ENCODE measurements at regions not wholly inside any gene's neighbourhood (a gene's known extent, or its start where the extent isn't known, plus 50 kb on each side); places are given as distances from the start of the nearest gene placed in this dataset.

DNA sequence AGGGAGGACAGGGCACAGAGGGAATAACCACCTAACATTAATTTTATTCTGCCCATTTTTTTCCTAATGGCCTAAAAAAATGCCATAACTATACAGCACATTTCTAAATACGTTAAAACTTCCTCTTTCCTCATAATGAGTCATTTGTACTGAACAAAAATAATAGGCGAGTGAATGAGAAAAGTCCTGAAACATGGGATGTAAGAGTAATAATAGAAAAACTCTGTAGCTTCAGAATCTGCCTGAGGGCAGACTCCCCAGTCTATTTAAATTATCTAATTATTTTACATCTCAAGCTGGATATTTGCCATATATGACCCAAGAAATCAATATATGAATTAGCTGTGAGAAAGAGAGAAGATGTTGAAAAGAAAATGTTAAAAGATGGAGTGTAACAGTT lies 285.1 kb downstream of the TMX3 start:
- TF ChIP-seq, protein P1, sequence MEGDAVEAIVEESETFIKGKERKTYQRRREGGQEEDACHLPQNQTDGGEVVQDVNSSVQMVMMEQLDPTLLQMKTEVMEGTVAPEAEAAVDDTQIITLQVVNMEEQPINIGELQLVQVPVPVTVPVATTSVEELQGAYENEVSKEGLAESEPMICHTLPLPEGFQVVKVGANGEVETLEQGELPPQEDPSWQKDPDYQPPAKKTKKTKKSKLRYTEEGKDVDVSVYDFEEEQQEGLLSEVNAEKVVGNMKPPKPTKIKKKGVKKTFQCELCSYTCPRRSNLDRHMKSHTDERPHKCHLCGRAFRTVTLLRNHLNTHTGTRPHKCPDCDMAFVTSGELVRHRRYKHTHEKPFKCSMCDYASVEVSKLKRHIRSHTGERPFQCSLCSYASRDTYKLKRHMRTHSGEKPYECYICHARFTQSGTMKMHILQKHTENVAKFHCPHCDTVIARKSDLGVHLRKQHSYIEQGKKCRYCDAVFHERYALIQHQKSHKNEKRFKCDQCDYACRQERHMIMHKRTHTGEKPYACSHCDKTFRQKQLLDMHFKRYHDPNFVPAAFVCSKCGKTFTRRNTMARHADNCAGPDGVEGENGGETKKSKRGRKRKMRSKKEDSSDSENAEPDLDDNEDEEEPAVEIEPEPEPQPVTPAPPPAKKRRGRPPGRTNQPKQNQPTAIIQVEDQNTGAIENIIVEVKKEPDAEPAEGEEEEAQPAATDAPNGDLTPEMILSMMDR (IDR thresholded peaks at IDR 0.05; ENCODE audit: low read depth, low read length), result no peak
- DNase-seq, result no peak
- H3K4me3 ChIP-seq (ENCODE audit: low read depth, low read length), result no peak overlapping the region
- no peaks in the 10 kb centered on the region for H3K4me1 ChIP-seq
- H3K36me3 ChIP-seq, result no peaks in the 10 kb centered on the region
- no peaks in the 10 kb centered on the region for H3K27me3 ChIP-seq
- no peaks in the 10 kb centered on the region for H3K9me3 ChIP-seq

DNA sequence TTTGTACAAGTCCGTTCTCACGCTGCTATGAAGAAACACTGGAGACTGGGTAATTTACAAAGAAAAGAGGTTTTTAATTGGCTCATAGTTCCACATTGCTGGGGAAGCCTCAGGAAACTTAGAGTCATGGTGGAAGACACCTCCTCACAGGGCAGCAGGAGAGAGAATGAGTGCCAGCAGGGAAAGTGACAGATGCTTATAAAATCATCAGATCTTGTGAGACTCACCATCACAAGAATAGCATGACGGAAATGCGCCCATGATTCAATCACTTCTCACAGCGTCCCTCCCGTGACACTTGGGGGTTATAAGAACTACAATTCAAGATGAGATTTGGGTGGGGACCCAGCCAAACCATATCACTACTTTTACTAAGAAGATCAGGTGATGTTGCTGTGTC lies 285.8 kb downstream of the TMX3 start:
- TF ChIP-seq, protein P1 (IDR thresholded peaks at IDR 0.05; ENCODE audit: low read depth, low read length), result no peak
- H3K36me3 ChIP-seq, result no peaks in the 10 kb centered on the region
- no peak for DNase-seq

DNA sequence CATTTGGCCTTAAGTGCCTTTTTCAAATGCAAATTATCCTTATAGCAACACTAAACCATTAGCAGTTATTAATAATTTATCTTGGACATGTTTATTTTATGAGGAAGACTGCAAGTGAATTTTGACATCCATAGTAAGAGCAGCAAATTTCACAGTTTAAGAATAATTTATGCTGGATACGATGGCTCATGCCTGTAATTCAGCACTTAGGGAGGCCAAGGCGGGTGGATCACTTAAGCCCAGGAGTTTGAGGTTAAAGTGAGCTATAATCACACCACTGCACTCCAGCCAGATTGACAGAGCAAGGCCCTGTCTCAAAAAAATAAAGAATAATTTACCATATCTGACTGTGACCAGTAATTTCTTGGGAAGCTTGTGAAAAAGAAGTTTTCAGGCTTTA lies 286.2 kb downstream of the TMX3 start:
- no peaks in the 10 kb centered on the region for H3K27me3 ChIP-seq
- DNase-seq, result no peak
- no peak overlapping the region for H3K4me3 ChIP-seq (ENCODE audit: low read depth, low read length)
- H3K4me1 ChIP-seq, result no peaks in the 10 kb centered on the region
- TF ChIP-seq, protein P1 (IDR thresholded peaks at IDR 0.05; ENCODE audit: low read depth, low read length), result no peak
- H3K36me3 ChIP-seq, result no peaks in the 10 kb centered on the region
- no peaks in the 10 kb centered on the region for H3K9me3 ChIP-seq

More for the DNA sequence above, 285.8 kb downstream of the TMX3 start:
- H3K4me3 ChIP-seq (ENCODE audit: low read depth, low read length), result no peak overlapping the region
- H3K27me3 ChIP-seq, result no peaks in the 10 kb centered on the region
- no peaks in the 10 kb centered on the region for H3K4me1 ChIP-seq
- no peaks in the 10 kb centered on the region for H3K9me3 ChIP-seq

DNA sequence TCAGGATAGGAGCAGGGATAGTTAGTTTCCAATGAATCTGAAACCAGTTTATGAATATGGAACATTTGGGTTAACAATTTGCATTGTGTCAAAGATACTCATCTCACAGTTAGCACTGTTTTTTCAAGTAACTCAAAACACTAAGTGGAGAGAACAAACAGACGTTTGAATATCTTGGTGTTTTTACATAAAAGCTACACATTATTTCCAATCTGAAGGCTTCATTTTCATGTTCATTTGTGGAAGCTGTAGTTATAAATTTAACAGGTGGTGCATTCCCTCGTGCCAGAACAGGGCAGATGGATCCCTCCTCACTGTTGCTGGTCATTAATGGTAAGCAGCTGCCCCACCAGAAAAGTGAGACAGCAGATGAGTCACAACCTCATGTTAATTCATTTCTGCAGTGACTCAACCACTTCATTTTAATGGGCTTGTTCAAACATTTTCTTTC lies 286.9 kb downstream of the TMX3 start:
- Histone ChIP-seq H3K9me3 (no peaks in the 10 kb centered on the region), H3K4me3 (ENCODE audit: low read depth, low read length) (no peak overlapping the region), H3K4me1 (no peaks in the 10 kb centered on the region), H3K27me3 (no peaks in the 10 kb centered on the region), H3K36me3 (no peaks in the 10 kb centered on the region)
- peak; percentile 8 for DNase-seq
- TF ChIP-seq, protein P1 (IDR thresholded peaks at IDR 0.05; ENCODE audit: low read depth, low read length), result no peak

DNA sequence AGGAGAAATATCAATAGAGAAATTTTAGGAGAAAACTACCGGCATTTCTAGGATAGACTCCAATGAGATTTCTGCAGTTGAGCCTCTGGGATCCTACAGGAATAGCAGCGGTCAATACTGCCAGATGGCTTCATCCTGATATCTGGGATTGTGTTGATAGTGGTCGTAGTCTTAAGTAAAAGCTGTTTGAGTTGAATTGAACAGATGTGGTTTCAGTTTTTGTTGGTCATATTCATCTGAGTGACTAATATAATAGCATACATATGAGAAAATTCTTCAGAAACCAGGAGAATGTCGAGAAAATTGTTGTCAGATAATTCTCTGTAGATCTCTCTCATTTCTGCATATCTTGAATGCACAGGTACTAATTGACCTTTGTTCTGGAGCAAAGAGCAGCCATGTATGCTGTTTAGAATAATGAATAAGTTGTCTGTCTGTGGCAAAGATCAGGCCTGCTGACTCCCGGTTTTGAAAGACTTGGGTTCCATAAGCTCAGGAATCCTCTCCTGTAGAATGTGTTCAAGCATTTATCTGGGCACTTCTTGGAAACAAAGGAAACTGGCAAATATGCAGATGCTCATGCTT lies 288.1 kb downstream of the TMX3 start:
- H3K36me3 ChIP-seq, result no peaks in the 10 kb centered on the region
- TF ChIP-seq, protein P1 (IDR thresholded peaks at IDR 0.05; ENCODE audit: low read depth, low read length), result no peak
- no peak overlapping the region for H3K4me3 ChIP-seq (ENCODE audit: low read depth, low read length)
- no peak for DNase-seq
- H3K9me3 ChIP-seq, result no peaks in the 10 kb centered on the region
- no peaks in the 10 kb centered on the region for H3K27me3 ChIP-seq
- H3K4me1 ChIP-seq, result no peaks in the 10 kb centered on the region

DNA sequence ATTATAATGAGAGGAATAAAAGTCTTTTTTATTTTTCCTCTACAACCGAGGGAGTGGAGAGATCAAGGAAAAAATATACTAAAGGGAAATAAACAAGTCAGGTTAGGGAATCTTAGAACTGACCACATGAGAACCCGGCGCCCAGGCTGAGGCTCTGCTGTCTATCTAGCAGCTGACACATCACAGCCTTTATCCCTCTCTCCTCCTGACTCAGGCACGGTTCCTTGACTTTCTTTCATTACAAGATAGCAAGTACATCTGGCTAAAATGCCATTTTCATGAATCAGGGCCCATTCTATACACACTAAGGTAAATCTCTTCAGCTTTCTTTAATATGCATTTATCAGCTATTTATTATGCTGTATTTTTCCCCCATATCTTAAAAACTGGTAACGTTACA lies 296.0 kb downstream of the TMX3 start:
- Histone ChIP-seq H3K4me3 (ENCODE audit: low read depth, low read length) (no peak overlapping the region), H3K4me1 (no peaks in the 10 kb centered on the region), H3K36me3 (no peaks in the 10 kb centered on the region), H3K9me3 (no peaks in the 10 kb centered on the region), H3K27me3 (no peaks in the 10 kb centered on the region)
- no peak for DNase-seq
- TF ChIP-seq, protein P1 (IDR thresholded peaks at IDR 0.05; ENCODE audit: low read depth, low read length), result no peak

All from BE2C (cell line).